NCI-H1694 (cell line): ENCODE measurements at regions not wholly inside any gene's neighbourhood (a gene's known extent, or its start where the extent isn't known, plus 50 kb on each side); places are given as distances from the start of the nearest gene placed in this dataset.

Experiments
- DNase-seq: peaks from one replicate; lab custom pipeline; 2025; lab: John Stamatoyannopoulos, UW

GRCh38 chr4:89599026-89599425 lies 237.9 kb downstream of the SNCA start:
- no peak for DNase-seq

- DNase-seq: peak; percentile 6
Observed at GRCh38 chr4:89598602-89599001, 238.4 kb downstream of the SNCA start.

GRCh38 chr4:89595125-89595789 lies 241.7 kb downstream of the SNCA start:
- no peak for DNase-seq

GRCh38 chr4:89590128-89590527 lies 246.8 kb downstream of the SNCA start:
- DNase-seq: no peak

- DNase-seq: no peak
Observed at GRCh38 chr4:89588421-89588820, 248.5 kb downstream of the SNCA start.

- DNase-seq: no peak
Observed at GRCh38 chr4:89587364-89587763, 249.6 kb downstream of the SNCA start.

GRCh38 chr4:89586864-89587263 lies 250.1 kb downstream of the SNCA start:
- no peak for DNase-seq

- no peak for DNase-seq
Observed at GRCh38 chr4:89586318-89586717, 250.6 kb downstream of the SNCA start.

- DNase-seq: no peak
Observed at GRCh38 chr4:89582756-89583505, 254.0 kb downstream of the SNCA start.

- no peak for DNase-seq
Observed at GRCh38 chr4:89579771-89580170, 257.2 kb downstream of the SNCA start.

- no peak for DNase-seq
Observed at GRCh38 chr4:89576246-89576645, 260.7 kb downstream of the SNCA start.

GRCh38 chr4:89575840-89576239 lies 261.1 kb downstream of the SNCA start:
- no peak for DNase-seq

- no peak for DNase-seq
Observed at GRCh38 chr4:89574176-89574575, 262.8 kb downstream of the SNCA start.

GRCh38 chr4:89573656-89574055 lies 263.3 kb downstream of the SNCA start:
- no peak for DNase-seq

GRCh38 chr4:89572224-89572858 lies 264.6 kb downstream of the SNCA start:
- no peak for DNase-seq

- DNase-seq: no peak
Observed at GRCh38 chr4:89570931-89571330, 263.3 kb upstream of the GPRIN3 start.

GRCh38 chr4:89567936-89568335 lies 260.3 kb upstream of the GPRIN3 start:
- no peak for DNase-seq

- no peak for DNase-seq
Observed at GRCh38 chr4:89563431-89563830, 255.8 kb upstream of the GPRIN3 start.

- DNase-seq: no peak
Observed at GRCh38 chr4:89562746-89563145, 255.1 kb upstream of the GPRIN3 start.

GRCh38 chr4:89561048-89561447 lies 253.4 kb upstream of the GPRIN3 start:
- no peak for DNase-seq

- DNase-seq: no peak
Observed at GRCh38 chr4:89558147-89558546, 250.5 kb upstream of the GPRIN3 start.

- no peak for DNase-seq
Observed at GRCh38 chr4:89556601-89557305, 249.2 kb upstream of the GPRIN3 start.

- no peak for DNase-seq
Observed at GRCh38 chr4:89551191-89551590, 243.6 kb upstream of the GPRIN3 start.
